IgD-negative memory B cell (primary cell): ENCODE measurements at regions not wholly inside any gene's neighbourhood (a gene's known extent, or its start where the extent isn't known, plus 50 kb on each side); places are given as distances from the start of the nearest gene placed in this dataset.
A peak's percentile ranks its signal among the peaks of the same experiment; 100 is the strongest.
"Not testable (repeated sequence)": the region's sequence is repeated elsewhere in the genome, so short reads cannot be mapped to it uniquely, and the experiment has no call there.

ENCODE experiments used
- H3K27ac Mint-ChIP-seq, 3 donors: one replicate each; pipeline ENCODE4 v1.8.0; 2020 to 2022; ENCODE audit warnings: mild to moderate bottlenecking in 3 of 3, mixed read lengths in 3 of 3, moderate library complexity in 1 of 3
- H3K27me3 Mint-ChIP-seq: one replicate; pipeline ENCODE4 v1.8.0; 2021; ENCODE audit warnings: mixed read lengths
- H3K36me3 Mint-ChIP-seq: one replicate; pipeline ENCODE4 v1.8.0; 2020; ENCODE audit warnings: mild to moderate bottlenecking, mixed read lengths
- H3K4me1 Mint-ChIP-seq, 3 donors: one replicate each; pipeline ENCODE4 v1.8.0; 2020 to 2022; ENCODE audit warnings: mixed read lengths in 3 of 3, mild to moderate bottlenecking in 1 of 3
- H3K4me3 Mint-ChIP-seq, 4 donors: one replicate each; pipeline ENCODE4 v1.8.0; 2020 to 2022; ENCODE audit warnings: mild to moderate bottlenecking in 4 of 4, mixed read lengths in 4 of 4, moderate library complexity in 3 of 4
- H3K9me3 Mint-ChIP-seq, 3 donors: one replicate each; pipeline ENCODE4 v1.8.0; 2020 to 2021; ENCODE audit warnings: mixed read lengths in 3 of 3, mild to moderate bottlenecking in 1 of 3

DNA sequence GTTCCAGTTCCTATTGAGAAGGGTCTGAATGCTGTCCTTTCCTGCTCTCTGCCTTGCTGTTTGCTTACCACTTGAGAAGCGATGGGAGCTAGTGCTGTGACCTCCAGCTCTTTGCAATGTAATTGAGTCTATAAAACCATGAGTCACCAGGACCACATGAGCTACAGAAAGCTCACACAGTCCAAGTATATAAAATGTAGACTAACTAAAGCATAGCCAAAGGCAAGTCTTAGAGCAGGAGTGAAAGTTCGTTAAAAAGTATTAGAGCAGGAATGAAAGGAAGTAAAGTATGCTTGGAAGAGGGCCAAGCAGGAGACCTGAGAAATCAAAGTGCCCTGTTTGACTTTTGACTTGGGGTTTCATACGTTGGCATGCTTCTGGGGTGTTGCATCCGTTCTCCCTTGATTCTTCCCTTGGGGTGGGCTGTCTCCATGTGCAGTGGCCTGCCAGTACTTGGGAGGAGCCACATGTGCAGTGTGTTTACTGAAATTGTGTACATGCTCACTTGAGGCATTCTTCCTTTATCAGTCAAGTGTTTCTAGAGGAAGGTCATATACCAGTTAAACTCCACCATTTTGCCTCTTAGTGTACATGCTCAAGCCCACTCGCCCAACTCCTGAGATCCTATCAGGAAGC, 71.3 kb upstream of the KIT start:
- Mint-ChIP-seq H3K4me1 (no peaks in the 10 kb centered on the region), H3K9me3 (peaks cover 0 to 2% (median 0%) of the 10 kb centered on the region in 3 donors), H3K27ac (no peak overlapping the region), H3K36me3 (no peaks in the 10 kb centered on the region), H3K27me3 (peaks cover 1% of the 10 kb centered on the region), H3K4me3 (no peak overlapping the region)

DNA sequence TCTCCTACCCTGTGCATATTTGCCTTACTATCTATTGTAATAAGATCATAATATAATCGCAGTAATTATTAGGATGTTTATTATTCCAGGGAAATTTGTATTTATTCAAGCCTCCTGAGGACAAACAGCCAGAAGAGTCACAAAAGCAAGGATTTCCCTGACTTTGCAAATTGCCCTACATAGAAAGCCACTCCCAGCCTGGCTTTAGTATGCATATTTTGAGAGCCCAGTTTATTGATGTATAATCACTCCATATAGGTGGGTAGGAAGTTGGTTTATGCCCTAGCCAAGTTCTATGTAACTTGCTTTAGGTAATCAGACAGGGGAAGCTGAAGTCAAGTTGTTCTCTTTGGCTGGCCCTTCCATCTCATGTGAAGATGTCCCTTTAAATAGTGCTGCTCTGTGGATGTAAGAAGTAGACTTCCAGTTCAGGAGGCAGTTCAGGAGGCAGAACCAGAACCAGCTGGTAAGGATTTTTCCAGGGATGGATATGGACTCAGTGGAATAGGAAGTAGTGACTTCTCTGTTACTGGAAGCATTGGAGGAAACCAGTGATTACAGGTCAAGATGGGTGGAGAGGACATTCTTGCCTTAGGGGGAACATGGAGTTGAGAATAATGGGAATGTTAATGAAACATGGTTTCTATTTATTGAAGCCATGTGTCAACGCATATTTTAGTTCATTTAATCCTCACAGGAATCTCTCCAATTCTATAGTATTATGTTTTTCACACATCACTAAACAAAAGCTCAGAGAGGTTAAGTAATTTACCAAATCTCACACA, 70.5 kb upstream of the KIT start:
- Mint-ChIP-seq H3K4me3 (no peak overlapping the region), H3K27me3 (peaks cover 1% of the 10 kb centered on the region), H3K4me1 (no peaks in the 10 kb centered on the region), H3K9me3 (peaks cover 0 to 2% (median 0%) of the 10 kb centered on the region in 3 donors), H3K36me3 (no peaks in the 10 kb centered on the region), H3K27ac (no peak overlapping the region)

DNA sequence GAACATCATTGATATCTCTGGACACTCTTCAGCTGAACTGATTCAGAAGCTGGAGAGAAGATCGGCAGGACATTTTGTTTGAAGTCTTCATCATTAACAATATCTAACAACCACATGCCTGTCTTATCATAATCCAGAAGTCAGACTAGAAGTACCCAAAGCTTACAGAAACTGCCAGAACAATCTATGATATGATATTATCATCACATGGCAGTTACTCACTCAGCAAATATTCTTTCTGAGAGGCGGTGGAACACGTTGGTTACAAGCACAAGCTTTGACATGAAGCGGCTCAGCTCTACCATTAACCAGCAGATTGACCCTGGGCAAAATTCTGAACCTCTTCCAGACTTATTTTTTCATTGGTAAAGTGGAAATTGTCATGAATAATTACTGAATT, 69.4 kb upstream of the KIT start:
- H3K36me3 Mint-ChIP-seq: no peaks in the 10 kb centered on the region
- H3K4me3 Mint-ChIP-seq: no peak overlapping the region
- H3K9me3 Mint-ChIP-seq: peaks cover 0 to 2% (median 0%) of the 10 kb centered on the region in 3 donors
- no peak overlapping the region for H3K27ac Mint-ChIP-seq
- no peaks in the 10 kb centered on the region for H3K4me1 Mint-ChIP-seq
- H3K27me3 Mint-ChIP-seq: peaks cover 1% of the 10 kb centered on the region

DNA sequence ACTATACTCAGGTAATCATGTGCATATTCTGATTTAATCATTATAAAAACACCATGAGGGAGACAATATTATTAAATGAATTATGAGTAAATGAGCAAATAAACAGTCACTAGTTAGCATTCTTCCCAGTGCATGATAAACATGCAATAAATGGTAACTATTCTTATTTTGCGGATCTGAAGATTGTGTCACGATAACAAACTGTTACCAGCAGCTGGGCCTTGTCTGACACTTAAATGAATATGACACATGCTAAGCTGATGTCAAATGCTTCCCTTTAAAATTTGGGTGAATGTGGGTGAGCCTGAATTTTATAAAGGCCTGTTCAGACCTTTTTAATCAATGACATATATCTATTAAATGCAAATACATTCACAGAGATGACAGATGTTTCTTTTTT, 68.2 kb upstream of the KIT start:
- H3K4me3 Mint-ChIP-seq: no peak overlapping the region
- no peaks in the 10 kb centered on the region for H3K4me1 Mint-ChIP-seq
- H3K27me3 Mint-ChIP-seq: peaks cover 1% of the 10 kb centered on the region
- H3K36me3 Mint-ChIP-seq: no peaks in the 10 kb centered on the region
- H3K27ac Mint-ChIP-seq: no peak overlapping the region
- H3K9me3 Mint-ChIP-seq: no peaks in the 10 kb centered on the region

DNA sequence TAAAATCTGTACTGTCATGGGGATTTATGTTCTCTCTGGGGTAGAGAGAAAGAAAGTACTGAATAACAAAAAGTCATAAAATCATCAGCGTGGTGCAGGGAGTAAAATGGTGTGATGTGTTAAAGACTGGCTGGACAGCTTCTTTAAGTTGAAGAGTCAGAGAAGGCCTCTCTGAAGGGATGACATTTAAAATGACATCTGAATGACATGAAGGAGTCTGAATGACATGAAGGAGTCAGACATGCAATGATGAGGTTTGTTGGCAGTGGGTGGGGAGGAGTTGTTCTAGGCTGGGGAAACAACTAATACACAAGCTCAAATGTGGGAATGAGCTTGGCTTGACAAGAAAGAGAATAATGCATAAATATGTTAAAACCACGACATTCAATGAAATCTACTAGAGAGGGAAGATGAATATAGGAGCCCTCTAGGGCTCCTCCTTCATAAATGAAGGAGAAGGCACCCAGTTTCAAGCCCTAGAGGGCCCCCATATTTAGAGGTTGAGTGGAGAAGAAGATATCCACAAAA, 63.9 kb upstream of the KIT start:
- Mint-ChIP-seq H3K36me3 (no peaks in the 10 kb centered on the region), H3K4me3 (no peak overlapping the region), H3K4me1 (no peaks in the 10 kb centered on the region), H3K9me3 (no peaks in the 10 kb centered on the region), H3K27me3 (peaks cover 3% of the 10 kb centered on the region), H3K27ac (no peak overlapping the region)

DNA sequence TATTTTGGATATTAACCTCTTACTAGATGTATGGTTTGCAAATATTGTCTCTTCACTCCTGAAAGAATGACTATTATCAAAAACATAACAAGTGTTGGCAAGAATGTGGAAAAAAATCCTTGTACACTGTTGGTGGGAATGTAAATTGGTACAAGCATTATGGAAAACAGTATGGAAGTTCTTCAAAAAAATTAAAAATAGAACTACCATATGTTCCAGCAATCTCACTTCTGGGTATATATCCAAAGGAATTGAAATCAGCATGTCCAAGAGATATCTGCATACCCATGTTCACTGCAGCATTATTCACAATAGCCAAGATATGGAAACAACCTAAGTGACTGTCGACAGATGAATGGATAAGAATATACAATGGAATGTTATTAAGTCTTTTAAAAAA, 61.6 kb upstream of the KIT start:
- Mint-ChIP-seq H3K4me1 (no peaks in the 10 kb centered on the region), H3K27ac (no peak overlapping the region)

DNA sequence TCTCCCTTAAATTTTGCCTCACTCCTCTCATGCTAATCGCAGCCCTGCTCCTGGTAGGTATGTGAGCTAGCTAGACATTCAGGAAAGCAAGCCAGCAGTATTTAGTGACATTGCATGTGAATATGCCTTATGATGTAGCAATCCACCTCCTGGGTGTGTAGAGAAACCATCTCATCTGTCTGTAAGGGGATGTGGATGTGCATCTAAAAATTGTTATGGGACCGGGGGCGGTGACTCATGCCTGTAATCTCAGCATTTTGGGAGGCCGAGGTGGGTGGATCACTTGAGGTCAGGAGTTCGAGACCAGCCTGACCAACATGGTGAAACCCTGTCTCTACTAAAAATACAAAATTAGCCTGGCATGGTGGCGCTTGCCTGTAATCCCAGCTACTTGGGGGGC, 60.1 kb upstream of the KIT start:
- H3K4me3 Mint-ChIP-seq, H3K4me1 Mint-ChIP-seq, H3K9me3 Mint-ChIP-seq, H3K36me3 Mint-ChIP-seq, H3K27me3 Mint-ChIP-seq: not testable (repeated sequence)
- peak overlapping the region in 1 of 3 donors; percentile 3 for H3K27ac Mint-ChIP-seq

More for the DNA sequence above, 61.6 kb upstream of the KIT start:
- H3K9me3 Mint-ChIP-seq: no peaks in the 10 kb centered on the region
- peaks cover 2% of the 10 kb centered on the region for H3K27me3 Mint-ChIP-seq
- no peaks in the 10 kb centered on the region for H3K36me3 Mint-ChIP-seq
- H3K4me3 Mint-ChIP-seq: no peak overlapping the region

DNA sequence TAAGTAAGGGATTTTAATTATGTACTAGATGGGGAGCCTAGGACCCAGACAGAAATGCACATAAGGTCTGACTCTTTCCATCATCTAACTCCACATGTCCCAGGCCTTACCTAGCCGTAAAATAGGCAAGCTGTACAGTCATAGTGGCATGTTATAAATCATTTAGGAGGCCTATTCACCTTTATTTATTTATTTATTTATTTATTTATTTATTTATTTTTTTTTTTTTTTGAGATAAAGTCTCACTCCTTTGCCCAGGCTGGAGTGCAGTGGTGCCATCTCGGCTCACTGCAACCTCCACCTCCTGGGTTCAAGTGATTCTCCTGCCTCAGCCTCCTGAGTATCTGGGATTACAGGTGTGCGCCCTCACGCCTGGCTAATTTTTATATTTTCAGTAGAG, 55.6 kb upstream of the KIT start:
- not testable (repeated sequence) for H3K36me3 Mint-ChIP-seq, H3K9me3 Mint-ChIP-seq, H3K4me3 Mint-ChIP-seq, H3K4me1 Mint-ChIP-seq, H3K27ac Mint-ChIP-seq, H3K27me3 Mint-ChIP-seq

DNA sequence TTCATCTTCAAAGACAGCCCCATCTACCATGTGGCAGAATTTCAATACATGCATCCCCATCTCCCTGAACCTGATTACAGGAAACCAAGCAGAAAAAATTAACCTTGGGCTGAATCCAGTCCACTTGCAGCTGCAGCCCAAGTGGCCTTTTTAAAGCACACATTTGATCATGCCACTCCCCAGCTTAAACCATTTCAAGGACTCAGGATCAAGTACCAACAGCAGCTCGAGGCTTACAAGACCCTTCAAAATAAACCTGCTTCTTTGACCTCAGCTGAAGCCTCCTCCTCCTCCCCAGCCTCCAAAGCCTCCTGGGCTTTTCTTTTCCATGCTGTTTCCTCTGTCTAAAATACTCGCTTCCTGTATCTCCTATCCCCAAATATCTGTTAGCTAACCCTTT, 50.7 kb upstream of the KIT start:
- no peaks in the 10 kb centered on the region for H3K9me3 Mint-ChIP-seq
- no peak overlapping the region for H3K27ac Mint-ChIP-seq
- no peaks in the 10 kb centered on the region for H3K36me3 Mint-ChIP-seq
- no peaks in the 10 kb centered on the region for H3K27me3 Mint-ChIP-seq
- H3K4me1 Mint-ChIP-seq: no peaks in the 10 kb centered on the region
- no peak overlapping the region for H3K4me3 Mint-ChIP-seq

DNA sequence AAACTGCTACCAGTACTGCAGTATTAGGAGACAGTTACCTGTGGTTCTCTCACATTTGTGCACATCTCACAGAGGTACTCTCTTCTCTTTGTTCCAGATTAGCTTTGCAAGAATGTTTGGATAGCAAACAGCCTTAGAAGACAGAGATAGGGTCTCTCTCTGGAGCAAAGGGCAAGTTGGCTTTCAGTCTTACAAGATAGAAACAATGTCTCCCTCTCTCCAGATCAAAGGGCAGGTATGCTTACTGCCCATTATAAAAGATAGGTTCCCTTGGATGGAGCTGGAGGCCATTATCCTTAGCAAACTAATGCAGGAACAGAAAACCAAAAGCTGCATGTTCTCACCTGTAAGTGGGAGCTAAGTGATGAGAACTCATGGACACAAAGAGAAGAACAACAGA, 50.2 kb upstream of the KIT start:
- Mint-ChIP-seq H3K27me3 (no peaks in the 10 kb centered on the region), H3K9me3 (no peaks in the 10 kb centered on the region), H3K27ac (no peak overlapping the region), H3K4me3 (no peak overlapping the region), H3K36me3 (no peaks in the 10 kb centered on the region), H3K4me1 (no peaks in the 10 kb centered on the region)
